Esophagus squamous epithelium (tissue), 4 donors: ENCODE measurements at regions not wholly inside any gene's neighbourhood (a gene's known extent, or its start where the extent isn't known, plus 50 kb on each side); places are given as distances from the start of the nearest gene placed in this dataset.

Experiments used
- CTCF ChIP-seq, 6 experiments: fragments of 450-650 bp in 4 of 6; fragments of 200-600 bp in 2 of 6; sonication (generic) in 2 of 6; IDR thresholded peaks; one replicate each; pipeline ENCODE4 v1.5.1; 2016 to 2019; ENCODE audit warnings: antibody characterized with exemption in 6 of 6, mild to moderate bottlenecking in 4 of 6, moderate library complexity in 4 of 6
- POLR2A ChIP-seq, 4 donors: fragments of 450-650 bp; IDR thresholded peaks; one replicate each; pipeline ENCODE4 v1.6.1; 2017; ENCODE audit warnings: antibody characterized with exemption in 4 of 4, mild to moderate bottlenecking in 4 of 4, moderate library complexity in 3 of 4

GRCh38 chr2:65628156-65628555 lies 195.8 kb upstream of the SPRED2 start:
- TF ChIP-seq CTCF (IDR thresholded peaks at IDR 0.05): no peak
- TF ChIP-seq POLR2A (IDR thresholded peaks at IDR 0.05): no peak
